Neural progenitor cell (in vitro differentiated cells): ENCODE measurements at regions not wholly inside any gene's neighbourhood (a gene's known extent, or its start where the extent isn't known, plus 50 kb on each side); places are given as distances from the start of the nearest gene placed in this dataset.

ENCODE experiments used
- DNase-seq: peaks from one replicate; pipeline ENCODE4 v3.0.0-alpha.2; 2016; ENCODE audit warnings: low spot score
- H2AFZ ChIP-seq: fragments of 200-600 bp; sonication (generic); replicated peaks from 2 replicates; pipeline ENCODE4 v1.6.1; 2016; ENCODE audit warnings: antibody characterized with exemption
- H3F3A ChIP-seq: fragments of 200-600 bp; sonication (generic); 2 replicates; pipeline ENCODE4 v1.6.1; 2016; ENCODE audit warnings: antibody characterized with exemption, low read depth
- H3K27ac ChIP-seq: fragments of 200-600 bp; sonication (generic); 2 replicates; pipeline ENCODE4 v1.5.1; 2016; ENCODE audit warnings: mild to moderate bottlenecking
- H3K27me3 ChIP-seq: fragments of 200-600 bp; sonication (generic); 2 replicates; pipeline ENCODE4 v1.6.1; 2016; ENCODE audit warnings: mild to moderate bottlenecking, moderate library complexity
- H3K36me3 ChIP-seq: fragments of 200-600 bp; sonication (generic); 2 replicates; pipeline ENCODE4 v1.5.1; 2016
- H3K4me1 ChIP-seq: fragments of 200-600 bp; sonication (generic); 2 replicates; pipeline ENCODE4 v1.6.1; 2016; ENCODE audit warnings: mixed run types
- H3K4me2 ChIP-seq: fragments of 200-600 bp; sonication (generic); 2 replicates; pipeline ENCODE4 v1.6.1; 2016
- H3K4me3 ChIP-seq: fragments of 200-600 bp; sonication (generic); 2 replicates; pipeline ENCODE4 v1.5.1; 2016
- H3K79me2 ChIP-seq: fragments of 200-600 bp; sonication (generic); 2 replicates; pipeline ENCODE4 v1.6.1; 2016; ENCODE audit warnings: low read depth
- H3K9ac ChIP-seq: fragments of 200-600 bp; sonication (generic); 2 replicates; pipeline ENCODE4 v1.6.1; 2016
- H3K9me3 ChIP-seq: fragments of 200-600 bp; sonication (generic); 2 replicates; pipeline ENCODE4 v1.5.1; 2016; ENCODE audit warnings: low read depth
- H4K20me1 ChIP-seq: fragments of 200-600 bp; sonication (generic); 2 replicates; pipeline ENCODE4 v1.6.1; 2016; ENCODE audit warnings: low read depth
- H3K27ac Mint-ChIP-seq: 3 replicates; pipeline ENCODE4 v1.8.0; 2021; ENCODE audit warnings: mixed read lengths
- H3K27me3 Mint-ChIP-seq: 2 replicates; pipeline ENCODE4 v1.8.0; 2022; ENCODE audit warnings: low read depth, mild to moderate bottlenecking, inconsistent platforms, moderate library complexity, mixed read lengths; ENCODE audit not compliant: insufficient read depth
- H3K36me3 Mint-ChIP-seq: 3 replicates; pipeline ENCODE4 v1.8.0; 2021; ENCODE audit warnings: mixed read lengths
- H3K4me1 Mint-ChIP-seq: 3 replicates; pipeline ENCODE4 v1.8.0; 2021; ENCODE audit warnings: mixed read lengths
- H3K4me3 Mint-ChIP-seq: 3 replicates; pipeline ENCODE4 v1.8.0; 2021; ENCODE audit warnings: mild to moderate bottlenecking, moderate library complexity, mixed read lengths
- H3K9me3 Mint-ChIP-seq: 3 replicates; pipeline ENCODE4 v1.8.0; 2020; ENCODE audit warnings: mixed read lengths
- EZH2 ChIP-seq: fragments of 200-600 bp; sonication (generic); IDR thresholded peaks from 2 replicates; pipeline ENCODE4 v1.6.1; 2017; ENCODE audit warnings: antibody characterized with exemption, mild to moderate bottlenecking, moderate library complexity
- EZH2phosphoT487 ChIP-seq: fragments of 200-600 bp; sonication (generic); IDR thresholded peaks from 2 replicates; pipeline ENCODE4 v1.6.1; 2017; ENCODE audit warnings: antibody characterized with exemption
- TF ChIP-seq, protein P1 (sequence below): fragments of 200-600 bp; sonication (generic); IDR thresholded peaks from 2 replicates; pipeline ENCODE4 v1.5.1; 2017; ENCODE audit warnings: antibody characterized with exemption, mild to moderate bottlenecking

DNA sequence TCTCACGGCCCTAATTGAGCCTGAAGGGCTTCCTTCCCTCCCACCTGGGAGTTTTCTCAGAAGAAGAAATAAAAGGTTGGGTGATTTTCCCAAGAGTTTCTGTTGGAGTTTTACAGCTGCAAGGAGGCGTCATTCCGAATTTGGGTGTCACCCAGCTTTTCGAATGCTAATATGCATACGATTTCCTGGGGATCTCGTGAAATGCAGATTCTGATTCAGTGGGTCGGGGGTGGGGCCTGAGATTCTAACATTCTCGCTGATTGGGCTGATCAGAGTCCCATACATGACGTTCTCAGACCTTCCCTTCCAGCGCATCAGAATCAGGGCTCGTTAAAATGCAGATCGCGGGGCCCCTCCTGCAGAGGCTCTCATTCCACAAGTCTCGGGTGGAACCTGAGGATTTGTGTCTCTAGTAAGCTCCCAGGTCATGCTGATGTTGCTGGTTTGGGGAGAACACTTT lies 125.8 kb upstream of the STX18 start:
- Histone ChIP-seq H4K20me1 (no peaks in the 10 kb centered on the region), H2AFZ (peak overlapping the region; percentile 64), H3K27ac (no peak overlapping the region), H3K9me3 (no peaks in the 10 kb centered on the region), H3K9ac (no peak overlapping the region), H3K27me3 (peaks cover 12% of the 10 kb centered on the region), H3K4me3 (peak overlapping the region; percentile 39), H3K79me2 (no peaks in the 10 kb centered on the region), H3K4me2 (peak overlapping the region; percentile 76), H3F3A (peaks cover 27% of the 10 kb centered on the region), H3K36me3 (no peaks in the 10 kb centered on the region), H3K4me1 (peaks cover 33% of the 10 kb centered on the region)
- DNase-seq, result peak; percentile 47
- Mint-ChIP-seq H3K9me3 (no peaks in the 10 kb centered on the region), H3K36me3 (no peaks in the 10 kb centered on the region), H3K4me3 (peak overlapping the region; percentile 74), H3K4me1 (peaks cover 64% of the 10 kb centered on the region), H3K27ac (peak overlapping the region; percentile 96), H3K27me3 (peaks cover 15% of the 10 kb centered on the region)
- TF ChIP-seq, protein P1, sequence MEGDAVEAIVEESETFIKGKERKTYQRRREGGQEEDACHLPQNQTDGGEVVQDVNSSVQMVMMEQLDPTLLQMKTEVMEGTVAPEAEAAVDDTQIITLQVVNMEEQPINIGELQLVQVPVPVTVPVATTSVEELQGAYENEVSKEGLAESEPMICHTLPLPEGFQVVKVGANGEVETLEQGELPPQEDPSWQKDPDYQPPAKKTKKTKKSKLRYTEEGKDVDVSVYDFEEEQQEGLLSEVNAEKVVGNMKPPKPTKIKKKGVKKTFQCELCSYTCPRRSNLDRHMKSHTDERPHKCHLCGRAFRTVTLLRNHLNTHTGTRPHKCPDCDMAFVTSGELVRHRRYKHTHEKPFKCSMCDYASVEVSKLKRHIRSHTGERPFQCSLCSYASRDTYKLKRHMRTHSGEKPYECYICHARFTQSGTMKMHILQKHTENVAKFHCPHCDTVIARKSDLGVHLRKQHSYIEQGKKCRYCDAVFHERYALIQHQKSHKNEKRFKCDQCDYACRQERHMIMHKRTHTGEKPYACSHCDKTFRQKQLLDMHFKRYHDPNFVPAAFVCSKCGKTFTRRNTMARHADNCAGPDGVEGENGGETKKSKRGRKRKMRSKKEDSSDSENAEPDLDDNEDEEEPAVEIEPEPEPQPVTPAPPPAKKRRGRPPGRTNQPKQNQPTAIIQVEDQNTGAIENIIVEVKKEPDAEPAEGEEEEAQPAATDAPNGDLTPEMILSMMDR, result no peak
- TF ChIP-seq EZH2 (no peak), EZH2phosphoT487 (no peak)

DNA sequence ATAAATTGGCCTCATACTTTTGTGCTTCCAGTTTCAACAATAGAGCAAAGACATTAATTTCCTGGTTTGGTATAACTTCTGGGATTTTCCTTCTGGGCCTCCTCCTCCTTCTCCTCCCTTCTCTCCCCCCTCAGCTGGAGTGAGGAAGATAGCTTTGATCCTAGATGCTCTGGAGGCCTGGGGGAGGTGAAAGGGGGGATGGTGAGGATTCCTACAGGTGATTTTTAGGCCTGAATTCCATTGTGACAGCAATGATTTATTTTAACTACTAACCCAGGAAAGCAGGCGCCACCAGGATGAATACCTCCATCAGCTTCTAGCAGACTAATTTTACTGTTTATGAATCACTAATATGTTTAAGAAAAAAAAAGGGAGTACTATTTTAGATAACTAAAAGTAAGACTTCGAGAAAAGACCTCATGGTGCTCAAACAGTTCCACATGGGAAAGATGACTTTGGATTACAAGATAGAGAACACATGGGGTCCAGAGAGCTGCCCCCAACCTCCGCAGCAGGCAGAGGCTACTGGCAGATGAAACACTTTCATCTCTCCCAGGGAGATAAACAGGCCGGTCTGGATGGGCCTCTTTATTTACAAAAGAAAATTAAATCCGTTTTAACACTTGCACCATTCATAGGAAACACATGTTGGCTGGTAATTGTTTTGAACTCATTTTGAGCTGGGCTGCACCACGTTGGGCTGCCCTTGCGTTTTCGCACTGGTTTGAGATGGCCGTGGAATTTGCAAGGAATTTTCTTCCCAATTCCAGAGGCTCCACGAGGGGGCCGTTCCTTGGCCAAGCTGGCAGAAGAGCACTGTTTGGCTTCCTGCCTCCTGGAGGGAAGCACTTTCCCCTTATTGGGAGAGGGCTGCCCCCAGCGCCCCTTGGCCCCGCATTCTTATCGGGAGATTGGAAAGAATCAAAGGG lies 125.1 kb upstream of the STX18 start:
- peak; percentile 67 for DNase-seq
- no peak overlapping the region for H3K9ac ChIP-seq

DNA sequence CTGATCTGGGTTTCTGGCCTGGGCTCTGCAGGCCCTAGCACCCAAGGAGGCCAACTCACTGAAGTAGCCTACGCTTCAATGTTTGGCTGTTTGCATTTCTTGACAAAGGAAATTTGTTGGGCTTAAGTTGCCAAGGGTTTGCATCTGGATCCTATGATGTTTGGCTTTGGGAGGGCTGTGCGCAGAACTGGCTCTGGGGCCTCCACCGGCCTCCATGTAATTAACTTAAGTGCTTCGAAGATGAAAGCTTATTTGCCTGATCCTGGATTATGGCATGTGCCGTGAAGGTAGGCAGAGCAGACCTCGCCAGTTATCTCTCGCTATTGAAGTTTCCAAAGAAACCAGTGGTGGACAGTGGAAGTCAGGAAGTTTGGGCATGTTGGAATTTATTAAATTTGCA lies 124.3 kb upstream of the STX18 start:
- Histone ChIP-seq H3K27me3 (peaks cover 12% of the 10 kb centered on the region), H3K9ac (no peak overlapping the region), H3K4me3 (no peak overlapping the region), H3K9me3 (no peaks in the 10 kb centered on the region), H2AFZ (no peak overlapping the region), H3F3A (peaks cover 27% of the 10 kb centered on the region), H3K4me1 (peaks cover 33% of the 10 kb centered on the region), H3K36me3 (no peaks in the 10 kb centered on the region), H4K20me1 (no peaks in the 10 kb centered on the region), H3K79me2 (no peaks in the 10 kb centered on the region), H3K4me2 (no peak overlapping the region), H3K27ac (no peak overlapping the region)
- H3K9me3 Mint-ChIP-seq, result no peaks in the 10 kb centered on the region
- no peak for TF ChIP-seq EZH2phosphoT487
- no peak for TF ChIP-seq EZH2
- TF ChIP-seq, protein P1, result no peak
- no peak overlapping the region for H3K4me3 Mint-ChIP-seq
- no peaks in the 10 kb centered on the region for H3K36me3 Mint-ChIP-seq
- peaks cover 15% of the 10 kb centered on the region for H3K27me3 Mint-ChIP-seq
- DNase-seq, result no peak
- H3K27ac Mint-ChIP-seq, result peak overlapping the region; percentile 96
- peaks cover 65% of the 10 kb centered on the region for H3K4me1 Mint-ChIP-seq

More for the DNA sequence above, 125.1 kb upstream of the STX18 start:
- no peak overlapping the region for H3K27ac ChIP-seq
- H3K9me3 ChIP-seq, result no peaks in the 10 kb centered on the region
- H3F3A ChIP-seq, result peaks cover 27% of the 10 kb centered on the region
- TF ChIP-seq, protein P1, result peak; percentile 19
- TF ChIP-seq EZH2phosphoT487 (no peak), EZH2 (no peak)
- no peaks in the 10 kb centered on the region for H4K20me1 ChIP-seq
- Mint-ChIP-seq H3K27me3 (peaks cover 15% of the 10 kb centered on the region), H3K9me3 (no peaks in the 10 kb centered on the region), H3K4me3 (peak overlapping the region; percentile 74), H3K27ac (peak overlapping the region; percentile 96), H3K36me3 (no peaks in the 10 kb centered on the region), H3K4me1 (peaks cover 63% of the 10 kb centered on the region)
- peak overlapping the region; percentile 64 for H2AFZ ChIP-seq
- peaks cover 33% of the 10 kb centered on the region for H3K4me1 ChIP-seq
- peak overlapping the region; percentile 39 for H3K4me3 ChIP-seq
- peak overlapping the region; percentile 76 for H3K4me2 ChIP-seq
- H3K27me3 ChIP-seq, result peaks cover 12% of the 10 kb centered on the region
- H3K36me3 ChIP-seq, result no peaks in the 10 kb centered on the region
- H3K79me2 ChIP-seq, result no peaks in the 10 kb centered on the region
